HG02852 (cell line): ENCODE measurements at regions not wholly inside any gene's neighbourhood (a gene's known extent, or its start where the extent isn't known, plus 50 kb on each side); places are given as distances from the start of the nearest gene placed in this dataset.
"Not testable (repeated sequence)": the region's sequence is repeated elsewhere in the genome, so short reads cannot be mapped to it uniquely, and the experiment has no call there.

Experiments used
- ATAC-seq: cut with Tn5 transposase; IDR thresholded peaks from one replicate; pipeline ENCODE4 v1.9.1; 2021; ENCODE audit warnings: mild to moderate bottlenecking, moderate library complexity; ENCODE audit not compliant: unreplicated experiment

GRCh38 chr17:33560165-33560564, 267.1 kb upstream of the ASIC2 start:
- no peak for ATAC-seq

GRCh38 chr17:33560871-33561270, 267.8 kb upstream of the ASIC2 start:
- no peak for ATAC-seq

GRCh38 chr17:33561569-33562334, 268.7 kb upstream of the ASIC2 start:
- ATAC-seq, result no peak

- no peak for ATAC-seq
Observed at GRCh38 chr17:33562792-33563191, 269.7 kb upstream of the ASIC2 start.

- ATAC-seq, result no peak
Observed at GRCh38 chr17:33564146-33564545, 271.1 kb upstream of the ASIC2 start.

GRCh38 chr17:33567223-33567622, 274.1 kb upstream of the ASIC2 start:
- no peak for ATAC-seq

- ATAC-seq, result no peak
Observed at GRCh38 chr17:33572615-33573014, 279.5 kb upstream of the ASIC2 start.

GRCh38 chr17:33574942-33575445, 281.9 kb upstream of the ASIC2 start:
- ATAC-seq, result no peak

- not testable (repeated sequence) for ATAC-seq
Observed at GRCh38 chr17:33579740-33580139, 286.6 kb upstream of the ASIC2 start.

GRCh38 chr17:33580215-33580614, 287.1 kb upstream of the ASIC2 start:
- no peak for ATAC-seq

- no peak for ATAC-seq
Observed at GRCh38 chr17:33582661-33583060, 289.6 kb upstream of the ASIC2 start.

GRCh38 chr17:33583518-33584417, 290.7 kb upstream of the ASIC2 start:
- ATAC-seq, result no peak

GRCh38 chr17:33593991-33594390, 300.9 kb upstream of the ASIC2 start:
- ATAC-seq, result no peak

GRCh38 chr17:33595828-33596227, 302.7 kb upstream of the ASIC2 start:
- no peak for ATAC-seq

GRCh38 chr17:33596899-33597298, 303.8 kb upstream of the ASIC2 start:
- ATAC-seq, result no peak

GRCh38 chr17:33598797-33599196, 305.7 kb upstream of the ASIC2 start:
- no peak for ATAC-seq

GRCh38 chr17:33602981-33603380, 309.9 kb upstream of the ASIC2 start:
- ATAC-seq, result no peak

GRCh38 chr17:33603789-33604188, 310.7 kb upstream of the ASIC2 start:
- ATAC-seq, result no peak

- ATAC-seq, result no peak
Observed at GRCh38 chr17:33611532-33611931, 318.4 kb upstream of the ASIC2 start.

- ATAC-seq, result no peak
Observed at GRCh38 chr17:33615861-33616260, 322.8 kb upstream of the ASIC2 start.

- ATAC-seq, result no peak
Observed at GRCh38 chr17:33623841-33624240, 330.7 kb upstream of the ASIC2 start.
